CD14-positive monocyte (primary cell): ENCODE measurements at regions not wholly inside any gene's neighbourhood (a gene's known extent, or its start where the extent isn't known, plus 50 kb on each side); places are given as distances from the start of the nearest gene placed in this dataset.

ENCODE experiments used
- DNase-seq, 3 donors: peaks; one replicate each; pipeline ENCODE4 v3.0.0-alpha.2; 2011 to 2022
- H2AFZ ChIP-seq: 2 replicates; pipeline ENCODE4 v1.6.0; 2012; ENCODE audit warnings: mild to moderate bottlenecking, low read depth, low read length, inconsistent platforms; ENCODE audit not compliant: insufficient read depth, poor library complexity, severe bottlenecking
- H3K27ac ChIP-seq, 2 donors: 1 replicate in 1 of 2; 2 replicates in 1 of 2; pipeline ENCODE4 v1.5.1; 2012 to 2013; ENCODE audit warnings: low read length in 2 of 2, control low read depth in 1 of 2, inconsistent platforms in 1 of 2, low read depth in 1 of 2, mild to moderate bottlenecking in 1 of 2
- H3K27me3 ChIP-seq, 2 donors: one replicate each; pipeline versions ENCODE4 v1.6.0 to v1.6.1; 2011 to 2013; ENCODE audit warnings: low read length in 2 of 2; ENCODE audit not compliant: control insufficient read depth in 2 of 2, insufficient read depth in 2 of 2
- H3K36me3 ChIP-seq, 2 donors: replicated peaks in 1 of 2; 1 replicate in 1 of 2; 2 replicates in 1 of 2; pipeline versions ENCODE4 v1.5.1 to v1.6.1; 2012 to 2013; ENCODE audit warnings: low read length in 2 of 2, control low read depth in 1 of 2, inconsistent platforms in 1 of 2, mild to moderate bottlenecking in 1 of 2; ENCODE audit not compliant: insufficient read depth in 2 of 2, control insufficient read depth in 1 of 2
- H3K4me1 ChIP-seq, 2 donors: 1 replicate in 1 of 2; 2 replicates in 1 of 2; pipeline versions ENCODE4 v1.5.1 to v1.6.1; 2012 to 2013; ENCODE audit warnings: low read length in 2 of 2, control low read depth in 1 of 2, inconsistent platforms in 1 of 2, mild to moderate bottlenecking in 1 of 2, moderate library complexity in 1 of 2; ENCODE audit not compliant: insufficient read depth in 2 of 2, control insufficient read depth in 1 of 2
- H3K4me2 ChIP-seq: replicated peaks from 2 replicates; pipeline ENCODE3; 2012; ENCODE audit warnings: low read length, moderate library complexity, mild to moderate bottlenecking; ENCODE audit not compliant: poor library complexity, severe bottlenecking; ENCODE audit errors: extremely low read depth
- H3K4me3 ChIP-seq, 3 experiments: fragments of 200-600 bp in 1 of 3; sonication (generic) in 1 of 3; replicated peaks in 1 of 3; 1 replicate in 2 of 3; 2 replicates in 1 of 3; pipeline ENCODE4 v1.5.1; 2011 to 2013; ENCODE audit warnings: low read length in 3 of 3, mild to moderate bottlenecking in 3 of 3, control low read depth in 2 of 3, low read depth in 2 of 3, inconsistent platforms in 1 of 3, moderate library complexity in 1 of 3
- H3K79me2 ChIP-seq: 2 replicates; pipeline ENCODE4 v1.6.0; 2012; ENCODE audit warnings: mild to moderate bottlenecking, control low read depth, inconsistent platforms, low read length, moderate library complexity; ENCODE audit not compliant: insufficient read depth
- H3K9ac ChIP-seq: 2 replicates; pipeline ENCODE4 v1.6.0; 2017; ENCODE audit warnings: low read length, mild to moderate bottlenecking; ENCODE audit not compliant: insufficient read depth, poor library complexity, severe bottlenecking
- H3K9me3 ChIP-seq, 2 donors: replicated peaks in 1 of 2; 1 replicate in 1 of 2; 2 replicates in 1 of 2; pipeline versions ENCODE4 v1.5.1 to v1.6.1; 2012 to 2013; ENCODE audit warnings: low read length in 2 of 2, control low read depth in 1 of 2; ENCODE audit not compliant: control insufficient read depth in 1 of 2, insufficient read depth in 1 of 2
- H4K20me1 ChIP-seq: 2 replicates; pipeline ENCODE4 v1.6.0; 2012; ENCODE audit warnings: mild to moderate bottlenecking, low read length, control low read depth, moderate library complexity; ENCODE audit not compliant: insufficient read depth
- H3K27ac Mint-ChIP-seq, 7 donors: one replicate each; pipeline ENCODE4 v1.8.0; 2020; ENCODE audit warnings: mild to moderate bottlenecking in 7 of 7, mixed read lengths in 7 of 7, moderate library complexity in 6 of 7, inconsistent platforms in 2 of 7
- H3K27me3 Mint-ChIP-seq, 3 donors: one replicate each; pipeline ENCODE4 v1.8.0; 2021 to 2022; ENCODE audit warnings: low read depth in 3 of 3, mild to moderate bottlenecking in 3 of 3, mixed read lengths in 3 of 3, moderate library complexity in 3 of 3, inconsistent platforms in 1 of 3
- H3K36me3 Mint-ChIP-seq, 2 donors: one replicate each; pipeline ENCODE4 v1.8.0; 2020; ENCODE audit warnings: mixed read lengths in 2 of 2, inconsistent platforms in 1 of 2, mild to moderate bottlenecking in 1 of 2
- H3K4me1 Mint-ChIP-seq: one replicate; pipeline ENCODE4 v1.8.0; 2020; ENCODE audit warnings: mild to moderate bottlenecking, mixed read lengths
- H3K4me3 Mint-ChIP-seq, 2 donors: one replicate each; pipeline ENCODE4 v1.8.0; 2020; ENCODE audit warnings: mild to moderate bottlenecking in 2 of 2, mixed read lengths in 2 of 2, moderate library complexity in 1 of 2
- H3K9me3 Mint-ChIP-seq, 7 donors: one replicate each; pipeline ENCODE4 v1.8.0; 2020 to 2022; ENCODE audit warnings: mixed read lengths in 7 of 7, mild to moderate bottlenecking in 6 of 7, moderate library complexity in 6 of 7, inconsistent platforms in 2 of 7
- CTCF ChIP-seq: fragments of 200-600 bp; IDR thresholded peaks from one replicate; pipeline ENCODE4 v1.8.0; 2022; ENCODE audit warnings: antibody characterized with exemption, mild to moderate bottlenecking
- WGBS: methylation state at CpG from one replicate; pipeline ENCODE4 v1.1.5; 2013; ENCODE audit warnings: missing lambda C conversion rate; ENCODE audit not compliant: insufficient coverage; 5-methylcytosine and 5-hydroxymethylcytosine counted together
- intact Hi-C, 2 donors: fragments of 100-400 bp; cut with micrococcal nuclease; formaldehyde crosslinking; loops; one replicate each; pipeline versions ENCODE4 v1.15.0 to v1.15.1; 2023

GRCh38 chr19:32253683-32254508 is 91.5 kb upstream of the ZNF507 start:
- Histone ChIP-seq H3K36me3 (no peaks in the 10 kb centered on the region), H3K4me1 (peaks cover 0 to 4% of the 10 kb centered on the region in 2 donors), H3K4me3 (no peak overlapping the region), H3K9ac (no peak overlapping the region), H4K20me1 (no peaks in the 10 kb centered on the region), H3K79me2 (no peaks in the 10 kb centered on the region), H3K9me3 (no peaks in the 10 kb centered on the region), H3K27me3 (no peaks in the 10 kb centered on the region), H3K27ac (no peak overlapping the region), H2AFZ (no peak overlapping the region), H3K4me2 (no peak overlapping the region)
- no peak for TF ChIP-seq CTCF
- Mint-ChIP-seq H3K4me3 (no peak overlapping the region), H3K4me1 (peaks cover 11% of the 10 kb centered on the region), H3K9me3 (peaks cover 0 to 6% (median 0%) of the 10 kb centered on the region in 7 donors), H3K36me3 (no peaks in the 10 kb centered on the region), H3K27me3 (peaks cover 22 to 30% (median 22%) of the 10 kb centered on the region in 3 donors), H3K27ac (no peak overlapping the region)
- DNase-seq = no peak
- intact Hi-C loops = no loop called here
- 91% methylated on average over 28 of the region's 30 CpGs for WGBS

- Histone ChIP-seq H3K9me3 (no peaks in the 10 kb centered on the region), H3K79me2 (no peaks in the 10 kb centered on the region), H3K4me2 (no peak overlapping the region), H3K9ac (no peak overlapping the region), H3K4me1 (peaks cover 0 to 4% of the 10 kb centered on the region in 2 donors), H3K27me3 (no peaks in the 10 kb centered on the region), H3K27ac (no peak overlapping the region), H3K36me3 (no peaks in the 10 kb centered on the region), H4K20me1 (no peaks in the 10 kb centered on the region), H2AFZ (no peak overlapping the region), H3K4me3 (no peak overlapping the region)
- Mint-ChIP-seq H3K4me3 (no peak overlapping the region), H3K27ac (no peak overlapping the region), H3K36me3 (no peaks in the 10 kb centered on the region), H3K9me3 (peaks cover 0 to 6% (median 0%) of the 10 kb centered on the region in 7 donors), H3K27me3 (peaks cover 21 to 30% (median 22%) of the 10 kb centered on the region in 3 donors), H3K4me1 (peaks cover 11% of the 10 kb centered on the region)
- no peak for DNase-seq
- no peak for TF ChIP-seq CTCF
- intact Hi-C loops = no loop called here
- no CpG with 5 or more reads among the region's 6 CpGs for WGBS
Observed at GRCh38 chr19:32254509-32254890, 90.9 kb upstream of the ZNF507 start.
